Endodermal cell (in vitro differentiated cells): ENCODE measurements at regions not wholly inside any gene's neighbourhood (a gene's known extent, or its start where the extent isn't known, plus 50 kb on each side); places are given as distances from the start of the nearest gene placed in this dataset.
"Not testable (repeated sequence)": the region's sequence is repeated elsewhere in the genome, so short reads cannot be mapped to it uniquely, and the experiment has no call there.

Source experiments
- DNase-seq: peaks from one replicate; pipeline ENCODE4 v3.0.0-alpha.2; 2017
- H3K27ac ChIP-seq: 2 replicates; pipeline ENCODE4 v1.5.1; 2013; ENCODE audit warnings: mild to moderate bottlenecking, low read depth, low read length, moderate library complexity
- H3K27me3 ChIP-seq: 2 replicates; pipeline ENCODE4 v1.6.1; 2013; ENCODE audit warnings: mild to moderate bottlenecking, low read length, moderate library complexity; ENCODE audit not compliant: insufficient read depth, control insufficient read depth, poor library complexity, severe bottlenecking
- H3K36me3 ChIP-seq: 2 replicates; pipeline ENCODE4 v1.7.0; 2013; ENCODE audit warnings: mild to moderate bottlenecking, low read length, moderate library complexity; ENCODE audit not compliant: control insufficient read depth, insufficient read depth
- H3K4me1 ChIP-seq: one replicate; pipeline ENCODE4 v1.7.0; 2013; ENCODE audit warnings: low read length; ENCODE audit not compliant: control insufficient read depth, insufficient read depth
- H3K4me3 ChIP-seq: 2 replicates; pipeline ENCODE4 v1.5.1; 2013; ENCODE audit warnings: mild to moderate bottlenecking, low read length, moderate library complexity
- H3K9ac ChIP-seq: 2 replicates; pipeline ENCODE4 v1.6.1; 2013; ENCODE audit warnings: mild to moderate bottlenecking, low read length, moderate library complexity; ENCODE audit not compliant: poor library complexity, severe bottlenecking; ENCODE audit errors: extremely low read depth
- H3K9me3 ChIP-seq: 2 replicates; pipeline ENCODE4 v1.6.1; 2013; ENCODE audit warnings: mild to moderate bottlenecking, low read length, moderate library complexity; ENCODE audit not compliant: control insufficient read depth
- H3K27ac Mint-ChIP-seq: 2 replicates; pipeline ENCODE4 v1.8.0; 2020; ENCODE audit warnings: mixed read lengths
- H3K27me3 Mint-ChIP-seq: 2 replicates; pipeline ENCODE4 v1.8.0; 2021; ENCODE audit warnings: mild to moderate bottlenecking, mixed read lengths; ENCODE audit not compliant: insufficient read depth
- H3K36me3 Mint-ChIP-seq: 2 replicates; pipeline ENCODE4 v1.8.0; 2020; ENCODE audit warnings: low read depth, mixed read lengths
- H3K4me1 Mint-ChIP-seq: 2 replicates; pipeline ENCODE4 v1.8.0; 2020; ENCODE audit warnings: mixed read lengths
- H3K4me3 Mint-ChIP-seq: 2 replicates; pipeline ENCODE4 v1.8.0; 2020; ENCODE audit warnings: mild to moderate bottlenecking, moderate library complexity, mixed read lengths
- H3K9me3 Mint-ChIP-seq: 2 replicates; pipeline ENCODE4 v1.8.0; 2020; ENCODE audit warnings: mild to moderate bottlenecking, mixed read lengths
- WGBS, 2 experiments: methylation state at CpG; one replicate each; pipeline versions ENCODE4 v1.1.5 to v1.1.7; 2013; ENCODE audit warnings: missing lambda C conversion rate in 2 of 2, mixed read lengths in 1 of 2; ENCODE audit not compliant: insufficient coverage in 1 of 2, insufficient read length in 1 of 2; 5-methylcytosine and 5-hydroxymethylcytosine counted together
- TF ChIP-seq, protein P1 (sequence below): fragments of 200-600 bp; sonication (generic); conservative IDR thresholded peaks from 2 replicates; pipeline ENCODE4 v1.5.0; 2021; ENCODE audit warnings: antibody characterized with exemption, mild to moderate bottlenecking

DNA sequence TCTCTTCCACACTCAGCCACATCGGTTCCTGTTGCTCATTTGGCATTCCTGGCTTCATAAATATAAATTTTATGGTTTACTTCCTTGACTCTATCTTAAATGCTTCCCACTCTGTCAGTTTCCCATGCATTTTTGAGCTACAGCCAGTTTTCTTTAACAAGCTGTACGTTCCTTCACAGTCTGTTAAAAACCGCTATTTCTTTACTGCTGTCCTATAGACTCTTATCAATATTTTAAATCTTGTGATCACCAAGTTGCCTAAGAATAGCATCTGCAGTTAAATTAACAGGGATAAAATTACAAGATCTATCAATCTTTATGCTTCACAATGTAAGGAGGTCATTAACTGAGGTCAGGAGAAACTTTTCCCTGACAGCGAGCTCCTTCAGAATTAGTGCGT is 103.1 kb upstream of the RHOBTB1 start:
- H3K9ac ChIP-seq = no peak overlapping the region
- no peaks in the 10 kb centered on the region for H3K27me3 ChIP-seq
- Mint-ChIP-seq H3K9me3 (no peaks in the 10 kb centered on the region), H3K4me3 (no peak overlapping the region), H3K36me3 (no peaks in the 10 kb centered on the region), H3K27me3 (no peaks in the 10 kb centered on the region), H3K27ac (no peak overlapping the region), H3K4me1 (peaks cover 5% of the 10 kb centered on the region)
- WGBS, 2 experiments = 93 to 96% methylated on average over 5 of the region's 5 CpGs
- no peak for DNase-seq
- no peaks in the 10 kb centered on the region for H3K9me3 ChIP-seq
- no peak overlapping the region for H3K4me3 ChIP-seq
- no peak overlapping the region for H3K27ac ChIP-seq
- H3K4me1 ChIP-seq = peaks cover 3% of the 10 kb centered on the region
- TF ChIP-seq, protein P1, sequence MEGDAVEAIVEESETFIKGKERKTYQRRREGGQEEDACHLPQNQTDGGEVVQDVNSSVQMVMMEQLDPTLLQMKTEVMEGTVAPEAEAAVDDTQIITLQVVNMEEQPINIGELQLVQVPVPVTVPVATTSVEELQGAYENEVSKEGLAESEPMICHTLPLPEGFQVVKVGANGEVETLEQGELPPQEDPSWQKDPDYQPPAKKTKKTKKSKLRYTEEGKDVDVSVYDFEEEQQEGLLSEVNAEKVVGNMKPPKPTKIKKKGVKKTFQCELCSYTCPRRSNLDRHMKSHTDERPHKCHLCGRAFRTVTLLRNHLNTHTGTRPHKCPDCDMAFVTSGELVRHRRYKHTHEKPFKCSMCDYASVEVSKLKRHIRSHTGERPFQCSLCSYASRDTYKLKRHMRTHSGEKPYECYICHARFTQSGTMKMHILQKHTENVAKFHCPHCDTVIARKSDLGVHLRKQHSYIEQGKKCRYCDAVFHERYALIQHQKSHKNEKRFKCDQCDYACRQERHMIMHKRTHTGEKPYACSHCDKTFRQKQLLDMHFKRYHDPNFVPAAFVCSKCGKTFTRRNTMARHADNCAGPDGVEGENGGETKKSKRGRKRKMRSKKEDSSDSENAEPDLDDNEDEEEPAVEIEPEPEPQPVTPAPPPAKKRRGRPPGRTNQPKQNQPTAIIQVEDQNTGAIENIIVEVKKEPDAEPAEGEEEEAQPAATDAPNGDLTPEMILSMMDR = no peak
- H3K36me3 ChIP-seq = no peaks in the 10 kb centered on the region

DNA sequence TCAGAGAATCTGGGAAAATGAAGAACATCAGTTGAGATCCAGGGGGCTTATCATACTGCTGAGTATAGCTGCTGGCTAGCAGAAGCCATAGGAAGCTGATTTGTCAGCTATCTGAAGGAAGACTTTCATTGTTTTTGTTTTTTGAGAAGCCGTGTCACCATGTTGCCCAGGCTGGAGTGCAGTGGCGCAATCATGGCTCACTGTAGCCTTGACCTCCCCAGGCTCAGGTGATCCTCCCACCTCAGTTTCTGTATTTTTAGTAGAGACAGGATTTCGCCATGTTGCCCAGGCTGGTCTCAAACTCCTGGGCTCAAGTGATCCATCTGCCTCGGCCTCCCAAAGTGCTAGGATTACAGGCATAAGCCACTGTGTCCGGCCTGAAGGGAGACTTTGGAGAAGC is 101.5 kb upstream of the RHOBTB1 start:
- not testable (repeated sequence) for H3K27me3 ChIP-seq, H3K9me3 ChIP-seq, H3K9ac ChIP-seq, H3K36me3 Mint-ChIP-seq, H3K27me3 Mint-ChIP-seq, H3K4me1 Mint-ChIP-seq, H3K36me3 ChIP-seq, DNase-seq, H3K27ac Mint-ChIP-seq, H3K9me3 Mint-ChIP-seq, H3K4me1 ChIP-seq, H3K4me3 Mint-ChIP-seq, H3K27ac ChIP-seq, H3K4me3 ChIP-seq
- 88 to 91% methylated on average over 5 of the region's 5 CpGs for WGBS, 2 experiments

- peaks cover 20% of the 10 kb centered on the region for H3K9me3 Mint-ChIP-seq
- no peaks in the 10 kb centered on the region for H3K4me1 Mint-ChIP-seq
- no peak for DNase-seq
- TF ChIP-seq, protein P1 = no peak
- Histone ChIP-seq H3K36me3 (no peaks in the 10 kb centered on the region), H3K4me3 (no peak overlapping the region), H3K9me3 (no peaks in the 10 kb centered on the region), H3K27me3 (no peaks in the 10 kb centered on the region), H3K9ac (no peak overlapping the region), H3K4me1 (no peaks in the 10 kb centered on the region), H3K27ac (no peak overlapping the region)
- H3K27me3 Mint-ChIP-seq = peaks cover 1% of the 10 kb centered on the region
- no peaks in the 10 kb centered on the region for H3K36me3 Mint-ChIP-seq
- H3K4me3 Mint-ChIP-seq = no peak overlapping the region
- no peak overlapping the region for H3K27ac Mint-ChIP-seq
Measured at GRCh38 chr10:61042533-61042932, 98.5 kb upstream of the RHOBTB1 start.

DNA sequence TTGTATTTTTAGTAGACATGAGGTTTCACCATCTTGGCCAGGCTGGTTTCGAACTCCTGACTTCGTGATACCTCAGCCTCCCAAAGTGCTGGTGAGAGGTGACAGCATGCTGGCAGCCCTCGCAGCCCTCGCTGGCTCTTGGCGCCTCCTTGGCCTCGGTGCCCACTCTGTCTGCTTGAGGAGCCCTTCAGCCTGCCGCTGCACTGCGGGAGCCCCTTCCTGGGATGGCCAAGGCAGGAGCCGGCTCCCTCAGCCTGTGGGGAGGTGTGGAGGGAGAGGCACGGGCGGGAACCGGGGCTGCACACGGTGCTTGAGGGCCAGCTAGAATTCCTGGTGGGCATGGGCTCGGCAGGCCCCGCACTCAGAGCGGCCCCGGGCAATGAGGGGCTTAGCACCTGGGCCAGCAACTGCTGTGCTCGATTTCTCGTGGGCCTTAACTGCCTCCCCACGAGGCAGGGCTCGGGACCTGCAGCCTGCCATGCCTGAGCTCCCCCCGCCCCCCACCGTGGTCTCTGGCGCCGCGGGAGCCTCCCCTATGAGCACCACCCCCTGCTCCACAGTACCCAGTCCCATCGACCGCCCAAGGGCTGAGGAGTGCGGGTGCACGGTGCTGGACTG is 96.5 kb upstream of the RHOBTB1 start:
- H3K27me3 Mint-ChIP-seq = peaks cover 1% of the 10 kb centered on the region
- WGBS, 2 experiments = 90 to 94% methylated on average over 9 to 30 of the region's 30 CpGs
- no peaks in the 10 kb centered on the region for H3K36me3 Mint-ChIP-seq
- no peaks in the 10 kb centered on the region for H3K27me3 ChIP-seq
- H3K36me3 ChIP-seq = no peaks in the 10 kb centered on the region
- H3K9me3 ChIP-seq = no peaks in the 10 kb centered on the region
- DNase-seq = no peak
- no peak overlapping the region for H3K9ac ChIP-seq
- no peak overlapping the region for H3K4me3 ChIP-seq
- no peak overlapping the region for H3K4me3 Mint-ChIP-seq
- TF ChIP-seq, protein P1 = no peak
- no peak overlapping the region for H3K27ac ChIP-seq
- peaks cover 20% of the 10 kb centered on the region for H3K9me3 Mint-ChIP-seq
- no peak overlapping the region for H3K27ac Mint-ChIP-seq
- H3K4me1 ChIP-seq = no peaks in the 10 kb centered on the region
- peaks cover 6% of the 10 kb centered on the region for H3K4me1 Mint-ChIP-seq
